Lung microvascular endothelial cell (primary cell): ENCODE measurements at regions not wholly inside any gene's neighbourhood (a gene's known extent, or its start where the extent isn't known, plus 50 kb on each side); places are given as distances from the start of the nearest gene placed in this dataset.
"Not testable (repeated sequence)": the region's sequence is repeated elsewhere in the genome, so short reads cannot be mapped to it uniquely, and the experiment has no call there.

Experiments used
- DNase-seq, 2 donors: peaks; one replicate each; pipeline versions ENCODE4 v3.0.0 to v3.0.0-alpha.2; 2010; ENCODE audit warnings: low read depth in 2 of 2

DNA sequence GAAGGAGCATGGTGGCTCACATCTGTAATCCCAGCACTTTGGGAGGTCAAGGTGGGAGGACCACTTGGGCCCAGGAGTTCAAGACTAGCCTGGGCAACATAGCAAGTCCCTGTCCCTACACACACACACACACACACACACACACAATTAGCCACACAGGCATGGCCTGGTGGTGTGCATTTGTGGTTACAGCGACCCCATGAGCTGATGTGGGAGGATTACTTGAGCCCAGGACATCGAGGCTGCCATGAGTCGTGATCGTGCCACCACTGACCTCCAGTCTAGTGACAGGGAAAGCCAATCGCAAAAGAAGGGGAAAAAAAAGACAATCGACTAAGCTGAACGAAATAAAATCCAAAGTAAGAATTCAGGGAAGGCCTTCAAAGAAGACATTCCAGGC lies 67.9 kb downstream of the TBX3 start:
- no peak for DNase-seq

DNA sequence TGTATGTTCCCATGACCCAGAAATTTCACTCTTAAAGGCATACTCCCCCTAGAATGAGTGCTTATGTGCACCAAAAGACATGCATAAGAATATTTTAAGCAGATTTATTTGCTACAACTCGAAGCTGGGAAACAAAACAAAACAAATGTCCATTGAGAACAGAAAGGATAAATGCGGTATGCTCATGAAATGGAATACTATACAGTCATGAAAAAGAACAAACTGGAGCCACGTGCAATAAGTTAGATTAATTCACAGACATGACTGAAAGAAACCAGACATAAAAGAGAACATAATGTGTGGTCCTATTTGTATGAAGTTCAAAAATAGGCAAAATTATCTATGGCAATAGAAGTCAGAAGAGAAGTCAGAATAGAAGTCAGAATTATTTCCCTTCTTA lies 69.9 kb downstream of the TBX3 start:
- no peak for DNase-seq

GRCh38 chr12:114612062-114612461 lies 71.9 kb downstream of the TBX3 start:
- DNase-seq, result no peak

DNA sequence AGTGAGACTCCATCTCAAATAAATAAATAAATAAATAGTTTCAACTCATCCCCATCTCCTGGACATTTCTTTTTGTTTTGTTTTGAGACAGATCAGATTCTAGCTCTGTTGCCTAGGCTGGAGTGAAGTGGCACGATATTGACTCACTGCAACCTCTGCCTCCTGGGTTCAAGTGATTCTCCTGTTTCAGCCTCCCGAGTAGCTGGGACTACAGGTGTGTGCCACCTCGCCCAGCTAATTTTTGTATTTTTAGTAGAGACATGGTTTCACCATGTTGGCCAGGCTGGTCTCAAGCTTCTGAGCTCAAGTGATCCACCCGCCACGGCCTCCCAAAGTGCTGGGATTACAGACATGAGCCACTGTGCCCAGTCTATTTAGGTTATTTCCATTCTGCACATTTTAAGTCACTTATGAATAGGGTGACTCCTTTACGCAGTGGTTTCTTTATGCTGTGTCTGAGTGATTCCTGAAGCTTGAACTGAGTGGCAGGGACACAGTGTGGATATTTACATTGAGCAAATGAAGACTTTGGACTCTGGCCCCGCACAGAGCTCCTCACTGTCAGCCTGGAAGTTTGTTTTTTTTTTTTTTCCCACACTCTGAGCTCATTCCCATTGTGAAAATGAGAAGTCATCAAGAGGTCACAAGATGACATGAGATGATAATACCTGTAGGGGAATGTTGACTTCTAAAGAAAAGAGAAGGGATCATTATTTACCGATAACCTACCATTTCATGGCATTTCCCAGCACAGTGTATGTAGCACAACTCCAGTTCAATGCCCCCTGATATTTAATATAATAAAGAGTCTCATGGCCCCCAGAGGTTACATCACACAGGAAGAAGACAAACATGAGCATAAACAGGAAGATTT lies 72.6 kb downstream of the TBX3 start:
- no peak for DNase-seq

DNA sequence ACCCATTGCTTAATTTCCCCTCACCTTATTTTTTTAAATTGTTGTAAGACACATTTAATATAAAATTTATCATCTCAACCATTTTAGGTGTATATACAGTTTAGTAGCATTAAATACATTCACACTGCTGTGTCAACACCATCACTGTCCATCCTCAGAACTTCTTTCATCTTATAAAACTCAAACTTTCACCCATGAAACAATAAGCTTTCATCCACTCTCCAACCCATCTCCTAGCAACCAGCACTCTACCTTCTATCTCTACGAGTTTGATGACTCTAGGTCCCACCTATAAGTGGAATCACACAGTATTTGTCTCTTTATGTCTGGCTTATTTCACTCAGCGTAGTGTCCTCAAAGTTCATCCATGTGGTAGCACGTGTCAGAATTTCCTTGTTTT lies 75.5 kb downstream of the TBX3 start:
- DNase-seq, result no peak

DNA sequence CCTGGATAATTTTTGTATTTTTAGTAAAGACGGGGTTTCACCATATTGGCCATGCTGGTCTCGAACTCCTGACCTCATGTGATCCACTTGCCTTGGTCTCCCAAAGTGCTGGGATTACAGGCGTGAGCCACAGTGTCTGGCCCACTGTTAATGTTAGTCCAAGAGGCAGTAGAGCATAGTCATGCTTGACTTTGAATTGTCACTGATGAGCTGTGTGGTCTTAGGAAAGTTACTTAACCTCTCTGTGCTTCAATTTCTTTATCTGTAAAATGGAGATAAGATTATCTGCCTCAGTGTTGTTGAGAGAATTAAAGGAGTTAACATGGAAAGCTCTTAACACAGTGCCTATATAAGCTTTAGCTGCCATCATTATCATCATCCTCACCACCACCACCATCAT lies 78.1 kb downstream of the TBX3 start:
- DNase-seq, result no peak

DNA sequence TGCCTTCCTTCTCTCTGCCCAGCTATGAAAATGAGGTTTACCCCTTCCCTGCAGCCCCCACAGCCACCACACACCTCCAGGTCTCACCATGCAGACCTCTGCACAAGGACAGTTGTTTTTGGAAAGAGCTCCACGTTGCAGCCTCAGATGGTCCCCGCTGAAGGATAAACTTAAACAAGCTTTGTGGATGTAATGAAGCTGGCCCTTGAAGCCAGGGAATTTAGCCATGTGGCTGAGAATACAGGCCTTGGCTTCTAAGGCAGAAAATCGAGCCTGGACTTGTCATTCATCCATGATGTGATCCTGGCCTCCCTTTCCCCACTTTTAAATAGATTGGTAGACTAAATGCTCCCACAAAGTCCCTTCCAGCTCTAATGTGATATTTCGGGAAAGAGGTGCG lies 79.4 kb downstream of the TBX3 start:
- DNase-seq, result no peak

- DNase-seq, result not testable (repeated sequence)
Measured at GRCh38 chr12:114600584-114600983, 83.4 kb downstream of the TBX3 start.

DNA sequence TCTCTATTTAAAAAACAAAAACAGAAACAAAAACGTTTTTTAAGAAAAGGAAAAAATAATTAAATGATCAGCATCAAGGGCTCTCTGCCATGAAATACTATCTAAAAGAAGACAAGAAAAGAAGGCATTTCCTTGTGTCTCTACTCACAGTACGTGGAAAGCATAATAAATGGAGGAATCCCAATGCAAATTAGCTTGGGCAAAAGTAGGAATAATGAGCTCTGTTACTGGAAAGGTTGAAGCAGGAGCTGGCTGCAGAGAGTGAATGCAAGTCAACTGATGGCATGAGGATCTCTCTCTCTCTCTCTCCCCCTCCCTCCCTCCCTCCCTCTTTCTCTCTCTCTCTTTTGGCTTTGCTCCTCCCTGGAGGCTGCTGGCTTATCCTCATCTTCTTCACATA lies 85.9 kb downstream of the TBX3 start:
- DNase-seq, result no peak

DNA sequence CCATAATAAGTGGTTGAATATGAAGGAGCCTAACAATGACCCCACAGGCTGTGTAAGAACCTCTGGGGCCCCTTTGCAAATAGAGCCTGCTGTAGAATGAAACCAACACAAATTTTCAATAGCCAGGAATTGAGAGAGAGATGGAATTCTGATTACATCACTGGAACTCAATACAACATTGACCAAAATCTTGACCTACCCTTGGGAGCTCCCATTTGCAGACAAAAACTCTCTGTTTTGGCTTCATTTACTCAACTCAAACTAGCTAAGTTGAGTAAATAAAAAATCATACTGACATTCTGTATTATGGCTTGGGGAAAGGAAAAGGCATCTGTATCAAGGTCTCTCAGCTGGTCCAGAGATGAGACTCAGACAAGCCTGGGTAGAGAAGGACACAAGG lies 91.0 kb downstream of the TBX3 start:
- DNase-seq, result no peak

DNA sequence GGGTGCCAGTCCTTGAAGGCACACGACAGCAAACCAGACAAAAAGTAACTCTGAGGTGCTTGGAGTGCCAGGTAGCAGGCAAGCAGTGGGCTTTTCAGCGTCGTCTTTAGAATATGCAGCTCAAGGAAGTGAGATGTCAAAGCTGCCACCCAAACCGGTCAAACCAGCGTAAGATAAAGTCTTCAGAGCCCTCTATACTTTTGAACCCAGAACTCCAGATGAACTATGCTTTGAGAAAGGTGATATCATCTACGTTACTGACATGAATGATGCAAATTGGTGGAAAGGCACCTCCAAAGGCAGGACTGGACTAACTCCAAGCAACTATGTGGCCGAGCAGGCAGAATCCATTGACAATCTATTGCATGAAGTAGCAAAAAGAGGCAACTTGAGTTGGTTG lies 95.9 kb downstream of the TBX3 start:
- no peak for DNase-seq

GRCh38 chr12:114580306-114580705 lies 103.7 kb downstream of the TBX3 start:
- no peak for DNase-seq

DNA sequence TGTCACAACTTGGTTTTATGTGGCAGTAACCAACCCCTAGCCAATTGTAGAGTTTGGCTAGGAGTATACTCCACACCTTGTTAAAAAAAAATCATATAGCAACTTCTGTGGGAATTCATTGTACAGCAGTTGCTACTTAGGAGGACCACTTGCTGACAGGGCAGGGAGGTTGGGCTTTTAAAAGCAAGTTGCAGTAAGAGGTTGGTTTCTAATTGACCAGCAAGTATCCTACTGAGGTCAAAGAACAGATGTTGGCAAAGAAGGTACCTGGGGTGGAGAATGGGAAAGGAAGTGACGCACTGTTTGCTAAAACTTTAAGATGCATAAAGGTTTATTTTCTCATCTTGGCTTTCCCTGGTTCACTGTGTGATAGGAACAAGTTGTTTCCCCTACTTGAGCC lies 104.6 kb downstream of the TBX3 start:
- no peak for DNase-seq

GRCh38 chr12:114562654-114563053 lies 121.3 kb downstream of the TBX3 start:
- DNase-seq, result no peak

- no peak for DNase-seq
Measured at GRCh38 chr12:114555451-114555850, 128.5 kb downstream of the TBX3 start.

DNA sequence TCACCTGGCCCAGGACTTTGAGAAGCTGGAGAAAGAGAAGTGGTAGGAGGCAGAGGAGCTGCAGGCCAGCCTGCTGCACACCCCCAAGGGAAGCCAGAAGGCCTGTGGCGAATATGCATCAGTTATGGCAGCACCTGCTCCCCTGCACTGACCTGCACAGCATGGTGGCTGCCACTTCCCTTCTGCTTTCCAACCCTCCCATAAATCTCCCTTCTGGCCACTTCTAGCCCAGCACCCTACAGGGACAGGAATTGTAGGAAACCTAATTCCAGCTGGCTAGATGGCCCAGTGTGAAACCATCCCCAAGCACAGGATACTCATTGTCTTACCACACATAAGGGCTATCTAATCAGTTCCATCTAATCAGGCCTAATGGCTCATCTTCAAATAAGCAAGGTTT lies 136.3 kb downstream of the TBX3 start:
- DNase-seq, result no peak

DNA sequence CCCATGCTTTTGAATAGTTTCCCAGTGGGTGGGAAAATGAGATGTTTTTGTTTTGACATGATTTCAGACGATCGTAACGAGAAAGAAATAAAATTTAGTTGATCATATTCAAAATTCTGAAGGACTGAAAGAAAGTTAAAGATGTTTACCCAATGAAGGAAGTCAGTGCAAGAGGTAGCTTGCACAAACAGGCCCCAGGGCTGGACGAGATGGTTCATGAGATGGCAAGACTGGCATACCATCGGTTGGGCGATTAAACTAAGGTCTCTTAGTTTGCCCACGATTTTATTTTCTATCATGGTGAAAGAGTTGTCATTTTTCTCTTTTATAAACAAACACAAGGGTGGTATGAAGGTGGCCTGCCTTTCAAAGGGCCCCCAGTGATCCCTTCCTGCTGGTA lies 124.5 kb upstream of the TBX5 start:
- no peak for DNase-seq

DNA sequence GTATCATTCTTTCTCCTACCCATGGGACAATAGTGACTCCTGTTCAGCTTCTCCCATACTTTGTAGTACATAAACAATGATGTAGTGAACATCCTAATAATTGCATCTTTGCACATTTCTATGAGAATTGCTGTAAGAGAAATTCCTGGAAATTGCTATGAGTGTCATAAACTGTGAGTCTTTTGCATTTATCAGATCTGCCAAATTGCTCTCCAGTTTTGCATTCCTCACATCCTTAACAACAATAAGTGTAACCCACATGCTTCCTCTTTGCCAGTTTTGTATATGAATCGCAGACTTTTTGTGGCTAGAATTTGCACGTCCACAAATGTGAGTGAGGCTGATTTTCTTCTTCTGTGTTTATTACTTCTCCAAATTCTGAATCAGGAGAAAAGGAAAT lies 124.0 kb upstream of the TBX5 start:
- no peak for DNase-seq

- DNase-seq, result no peak
Measured at GRCh38 chr12:114528766-114529165, 122.8 kb upstream of the TBX5 start.

- not testable (repeated sequence) for DNase-seq
Measured at GRCh38 chr12:114521160-114521559, 115.2 kb upstream of the TBX5 start.

DNA sequence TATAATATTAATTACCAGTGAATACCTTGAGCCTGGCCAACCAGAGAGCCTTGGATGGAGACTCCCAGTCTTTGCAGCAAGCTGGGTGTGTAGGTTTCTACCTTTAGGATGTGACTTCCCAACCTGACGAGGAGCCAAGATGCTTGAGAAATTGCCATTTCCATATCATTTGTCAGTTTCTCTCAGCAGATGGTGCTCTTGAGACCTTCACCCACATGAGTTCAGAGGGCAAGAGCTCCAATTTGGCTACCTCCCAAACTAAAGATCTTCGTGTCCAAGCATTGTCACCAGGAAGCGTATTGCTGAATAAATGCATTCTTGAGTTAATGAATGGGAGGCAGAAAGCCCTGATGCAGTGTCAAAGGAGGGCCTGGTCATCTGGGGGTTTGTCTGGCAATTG lies 106.4 kb upstream of the TBX5 start:
- DNase-seq, result no peak

DNA sequence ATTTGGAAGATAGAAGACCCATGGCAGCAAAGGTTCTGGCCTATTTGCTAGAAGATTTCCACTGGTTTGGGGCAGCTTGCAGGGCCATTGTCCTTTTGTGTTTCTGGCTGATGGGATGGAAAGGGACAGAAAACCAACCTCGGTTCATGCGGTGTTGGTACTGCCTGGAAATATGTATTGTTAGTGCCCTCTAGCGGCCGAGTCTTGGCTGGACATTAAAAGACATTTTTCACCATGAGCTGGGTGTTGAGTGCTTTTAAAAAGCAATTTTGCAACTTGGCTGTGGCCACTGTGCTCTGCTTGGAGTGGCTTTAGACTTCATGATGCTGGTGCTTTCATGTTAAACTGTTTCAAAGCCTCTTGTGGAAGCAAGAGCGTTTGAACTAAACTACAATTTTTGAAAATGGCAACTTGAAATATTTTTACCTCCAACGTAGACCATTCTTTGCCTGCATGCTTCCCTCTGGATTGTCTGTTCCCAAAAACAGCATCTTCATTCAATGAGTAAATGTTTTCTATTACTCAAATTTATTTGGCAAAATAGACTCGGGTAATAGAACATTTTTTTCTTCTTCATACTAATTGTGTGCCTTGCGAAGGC lies 102.7 kb upstream of the TBX5 start:
- peak; percentile 80 to 81 for DNase-seq

DNA sequence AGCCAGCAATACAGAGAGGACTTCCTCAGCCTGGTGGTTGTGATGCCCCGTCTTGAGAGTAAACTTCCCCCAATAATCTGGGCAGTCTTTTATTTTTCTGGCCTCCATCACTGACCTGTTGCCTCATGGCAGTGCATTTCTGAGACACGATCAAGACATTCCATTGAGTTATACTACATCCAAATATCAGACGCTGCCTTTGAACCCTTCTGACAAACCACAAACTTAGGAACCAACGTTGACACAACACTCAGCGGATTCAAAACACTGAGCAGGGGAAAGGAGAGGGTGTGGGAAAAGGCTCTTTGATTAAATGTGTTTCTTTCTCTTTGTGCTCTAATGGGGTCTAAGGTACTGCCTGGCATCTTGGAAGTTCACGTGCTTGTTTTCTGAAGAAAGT lies 100.7 kb upstream of the TBX5 start:
- no peak for DNase-seq
